22Rv1 (cell line): ENCODE measurements at regions not wholly inside any gene's neighbourhood (a gene's known extent, or its start where the extent isn't known, plus 50 kb on each side); places are given as distances from the start of the nearest gene placed in this dataset.

ENCODE experiments used
- H3K27ac ChIP-seq: fragments of 450-650 bp; 2 replicates; pipeline ENCODE4 v1.5.1; 2017
- ZFX ChIP-seq: fragments of 450-650 bp; IDR thresholded peaks from 2 replicates; pipeline ENCODE4 v1.6.1; 2017; ENCODE audit warnings: antibody characterized with exemption, borderline replicate concordance
- TF ChIP-seq, protein P1 (sequence below): fragments of 450-650 bp; IDR thresholded peaks from 2 replicates; pipeline ENCODE4 v1.5.1; 2017; ENCODE audit warnings: mild to moderate bottlenecking

DNA sequence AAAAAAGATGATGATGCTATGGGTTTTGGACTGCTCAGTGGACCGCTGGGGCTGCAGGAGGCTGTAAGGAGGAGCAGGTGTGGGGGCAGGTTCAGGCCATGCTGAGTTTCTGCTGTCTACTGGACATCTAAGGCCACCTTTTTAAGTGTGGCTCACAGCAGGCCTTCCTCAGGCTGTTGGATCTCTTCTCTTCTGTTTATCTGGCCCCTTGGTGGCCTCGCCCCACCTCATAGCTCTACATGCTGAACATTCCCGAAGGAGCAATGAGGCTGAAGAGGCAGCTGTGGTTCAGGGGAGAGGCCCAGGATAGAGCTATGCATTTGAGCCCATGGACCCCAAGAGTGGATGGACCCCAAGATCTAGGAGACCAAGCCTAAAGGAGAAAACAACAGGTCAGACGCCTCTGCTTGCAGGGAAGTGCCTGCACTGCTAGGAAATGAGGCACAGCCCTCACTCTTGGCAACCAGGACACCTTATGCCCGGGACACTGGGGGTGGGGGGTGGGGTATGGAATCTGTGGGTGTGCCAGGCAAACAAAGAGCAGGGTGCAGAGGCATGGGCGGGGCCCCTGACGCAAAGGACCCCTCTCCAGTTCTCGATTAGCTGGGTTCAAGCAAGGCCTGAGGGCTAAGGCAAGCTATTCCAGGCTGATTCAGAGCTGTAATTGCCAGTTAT is 168.9 kb downstream of the BCOR start:
- TF ChIP-seq, protein P1, sequence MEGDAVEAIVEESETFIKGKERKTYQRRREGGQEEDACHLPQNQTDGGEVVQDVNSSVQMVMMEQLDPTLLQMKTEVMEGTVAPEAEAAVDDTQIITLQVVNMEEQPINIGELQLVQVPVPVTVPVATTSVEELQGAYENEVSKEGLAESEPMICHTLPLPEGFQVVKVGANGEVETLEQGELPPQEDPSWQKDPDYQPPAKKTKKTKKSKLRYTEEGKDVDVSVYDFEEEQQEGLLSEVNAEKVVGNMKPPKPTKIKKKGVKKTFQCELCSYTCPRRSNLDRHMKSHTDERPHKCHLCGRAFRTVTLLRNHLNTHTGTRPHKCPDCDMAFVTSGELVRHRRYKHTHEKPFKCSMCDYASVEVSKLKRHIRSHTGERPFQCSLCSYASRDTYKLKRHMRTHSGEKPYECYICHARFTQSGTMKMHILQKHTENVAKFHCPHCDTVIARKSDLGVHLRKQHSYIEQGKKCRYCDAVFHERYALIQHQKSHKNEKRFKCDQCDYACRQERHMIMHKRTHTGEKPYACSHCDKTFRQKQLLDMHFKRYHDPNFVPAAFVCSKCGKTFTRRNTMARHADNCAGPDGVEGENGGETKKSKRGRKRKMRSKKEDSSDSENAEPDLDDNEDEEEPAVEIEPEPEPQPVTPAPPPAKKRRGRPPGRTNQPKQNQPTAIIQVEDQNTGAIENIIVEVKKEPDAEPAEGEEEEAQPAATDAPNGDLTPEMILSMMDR: no peak
- TF ChIP-seq ZFX: no peak

DNA sequence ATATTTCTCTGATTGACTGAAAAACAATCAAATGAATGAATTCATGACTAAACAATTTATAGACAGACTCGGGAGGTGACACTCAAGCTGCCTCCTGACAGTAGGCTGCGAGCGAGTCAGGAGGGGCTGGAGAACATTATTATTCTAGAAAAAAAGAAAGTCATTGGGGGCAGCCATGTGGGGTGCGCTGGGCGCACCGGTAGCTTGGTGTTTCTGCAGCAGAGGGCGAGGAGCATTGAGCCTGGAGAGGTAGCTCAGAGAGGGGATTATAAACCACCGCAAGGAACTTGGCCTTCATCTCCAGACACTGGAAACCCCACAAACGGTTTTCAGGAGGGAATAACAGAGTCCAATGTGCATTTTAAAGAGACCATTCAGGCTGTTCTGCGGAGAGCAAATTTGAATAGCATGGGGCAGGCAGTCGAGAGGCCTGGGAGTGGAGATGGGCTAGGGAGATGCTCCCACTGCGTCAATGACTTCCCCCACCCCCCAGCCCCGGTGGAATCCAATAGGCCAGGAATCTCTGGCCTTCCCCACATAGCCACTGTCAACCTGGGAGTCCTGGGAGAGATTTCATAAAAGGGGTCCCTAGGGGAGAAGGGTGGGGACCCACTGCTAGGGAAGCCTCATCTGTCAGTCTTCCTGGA is 168.3 kb downstream of the BCOR start:
- TF ChIP-seq, protein P1: no peak
- TF ChIP-seq ZFX: no peak
- no peak overlapping the region for H3K27ac ChIP-seq

More for the DNA sequence above, 168.9 kb downstream of the BCOR start:
- H3K27ac ChIP-seq: no peak overlapping the region

DNA sequence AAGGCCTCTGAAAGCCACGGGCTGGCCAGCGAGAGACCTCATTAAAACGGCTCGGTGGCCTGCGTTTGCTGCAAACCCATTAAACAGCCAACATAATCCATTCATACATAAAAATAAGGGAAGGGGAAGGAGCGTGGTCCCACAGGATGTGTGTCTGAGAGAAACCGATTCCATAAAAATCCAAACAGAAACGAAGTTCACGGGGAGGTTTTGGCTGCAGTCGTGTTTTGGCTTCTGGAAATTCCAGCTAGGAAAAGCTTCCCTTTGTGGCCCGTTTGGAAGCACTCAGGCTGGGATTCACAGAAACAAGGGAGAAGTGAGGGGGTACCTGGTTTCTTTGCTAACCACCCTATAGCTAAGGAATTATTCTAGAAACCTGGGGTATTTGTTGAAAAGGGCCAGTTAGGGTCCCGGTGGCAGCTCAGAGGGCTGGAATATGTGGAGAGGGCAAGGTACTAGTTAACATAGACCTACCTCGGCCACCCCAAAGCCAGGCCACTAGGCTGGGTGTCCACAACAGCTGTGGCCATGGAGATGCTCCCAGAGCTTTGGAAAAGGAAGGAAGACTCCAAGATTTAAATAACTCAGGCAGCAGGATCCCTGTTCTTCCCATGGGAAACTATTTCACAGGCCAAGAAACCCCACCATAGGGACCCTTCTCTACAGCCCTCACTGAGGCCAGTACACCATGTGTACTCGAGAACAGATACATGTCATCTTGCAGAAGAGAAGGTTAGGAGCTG is 166.8 kb downstream of the BCOR start:
- TF ChIP-seq, protein P1: no peak
- TF ChIP-seq ZFX: no peak
- no peak overlapping the region for H3K27ac ChIP-seq

DNA sequence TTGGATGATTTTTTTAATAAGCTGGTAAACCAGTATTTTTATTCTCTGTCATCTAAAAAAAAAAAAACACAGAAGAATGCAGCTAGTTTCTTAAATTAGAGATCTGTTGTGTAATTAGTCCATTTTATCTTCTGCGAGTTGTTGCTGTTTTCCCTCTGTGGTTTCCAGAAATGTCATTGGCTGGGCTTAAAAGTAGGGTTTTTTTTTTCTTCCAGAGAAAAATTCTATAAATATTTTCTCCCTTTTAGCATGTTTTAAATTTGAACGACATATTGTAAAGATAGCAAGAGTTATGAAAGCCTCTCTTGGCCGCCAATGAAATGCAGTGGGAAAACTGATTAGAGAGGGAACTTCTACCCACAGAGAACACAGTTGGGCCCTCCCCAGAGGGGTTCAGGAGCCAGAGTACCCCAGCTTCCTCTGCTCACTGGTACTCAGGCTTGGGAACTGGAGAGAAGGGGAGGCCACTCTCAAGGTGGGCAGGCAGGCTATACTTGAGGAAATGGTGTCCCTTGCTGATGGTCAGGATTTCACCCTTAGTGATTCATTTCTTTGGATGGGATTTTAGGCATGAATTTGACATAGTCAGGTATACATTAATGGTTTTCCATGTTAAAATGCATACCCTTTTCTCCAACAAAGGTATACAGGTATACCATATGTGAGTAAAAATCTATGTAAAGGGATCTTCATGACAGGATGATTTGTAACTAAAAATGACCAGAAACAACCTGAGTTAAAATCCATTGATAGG is 166.1 kb downstream of the BCOR start:
- no peak overlapping the region for H3K27ac ChIP-seq
- no peak for TF ChIP-seq ZFX
- TF ChIP-seq, protein P1: no peak

DNA sequence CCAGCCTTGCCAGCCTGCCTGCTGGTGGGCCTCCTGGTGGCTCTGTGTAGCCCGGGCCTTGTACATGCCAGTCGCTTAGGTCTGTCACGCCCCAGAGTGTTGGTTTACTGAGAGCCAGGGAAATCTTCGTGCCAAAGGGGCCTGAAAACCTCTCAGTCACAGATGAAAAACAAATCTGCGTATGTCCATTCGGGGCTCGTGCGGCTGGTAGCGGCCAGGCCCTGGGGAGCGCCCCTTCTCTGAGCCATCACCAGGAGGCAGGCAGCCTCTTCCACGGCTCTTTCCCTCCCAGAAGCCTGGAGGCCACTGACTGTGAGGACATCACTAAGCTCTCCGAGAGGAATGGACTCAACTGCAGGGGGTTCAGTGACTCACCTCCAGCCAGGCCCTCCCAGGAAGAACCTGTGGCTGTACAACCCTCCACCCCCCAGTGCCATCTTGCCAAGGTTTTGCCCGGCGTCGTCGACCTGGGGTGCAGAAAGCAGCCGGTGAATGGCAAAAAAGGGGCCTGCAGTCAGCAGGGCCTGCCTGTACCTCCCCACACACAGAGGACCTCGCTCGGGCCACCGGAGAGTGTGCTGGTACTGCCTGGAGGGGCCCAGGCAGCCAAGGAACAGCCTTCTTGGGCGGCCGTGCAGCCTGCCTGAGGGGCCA is 162.2 kb downstream of the BCOR start:
- no peak overlapping the region for H3K27ac ChIP-seq
- no peak for TF ChIP-seq ZFX
- TF ChIP-seq, protein P1: no peak

DNA sequence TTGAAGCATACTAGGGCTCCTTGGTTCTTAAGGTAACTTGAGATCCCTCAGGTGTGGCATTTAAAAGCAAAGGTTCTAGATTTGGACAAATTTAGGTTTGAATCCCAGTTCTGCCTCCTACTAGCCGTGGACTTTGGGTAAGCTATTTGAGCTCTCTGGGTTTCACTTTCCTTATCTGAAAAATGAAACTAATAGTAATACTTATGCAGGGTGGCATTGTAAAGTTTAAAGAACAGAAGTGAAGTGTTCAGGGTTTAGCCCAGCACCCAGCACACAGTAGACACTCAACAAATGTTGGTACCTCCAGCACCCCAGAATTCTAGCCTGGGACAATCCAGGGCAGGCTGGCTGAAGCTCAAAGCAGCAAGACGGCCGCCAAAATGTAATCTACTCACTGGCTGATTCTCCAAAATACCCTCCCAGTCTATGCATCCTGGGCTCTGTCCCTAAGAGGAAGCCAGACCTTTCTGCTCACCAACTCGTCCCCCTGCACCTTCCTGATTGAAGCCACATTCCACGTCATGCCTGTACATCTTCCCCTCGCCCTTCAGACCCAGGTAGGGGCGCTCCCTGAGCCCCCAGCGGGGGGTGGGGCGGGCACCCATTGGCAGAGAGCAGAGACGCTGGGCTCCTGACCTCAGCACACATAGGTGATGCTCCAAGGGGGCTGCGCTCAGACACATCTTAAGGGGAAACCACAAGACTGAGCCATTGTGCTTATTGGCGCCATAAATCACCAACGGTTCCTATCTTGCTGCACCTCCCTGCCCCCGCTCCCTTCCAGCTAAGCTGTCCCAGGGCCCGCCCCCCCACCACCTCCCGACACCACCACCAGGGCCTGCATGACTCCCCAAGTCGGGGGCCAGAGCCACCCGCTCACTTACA is 160.6 kb downstream of the BCOR start:
- TF ChIP-seq, protein P1: no peak
- TF ChIP-seq ZFX: no peak
- H3K27ac ChIP-seq: no peak overlapping the region
